Fibroblast of lung (primary cell): ENCODE measurements at regions not wholly inside any gene's neighbourhood (a gene's known extent, or its start where the extent isn't known, plus 50 kb on each side); places are given as distances from the start of the nearest gene placed in this dataset.

Experiments
- EZH2 ChIP-seq: IDR thresholded peaks from 2 replicates; pipeline ENCODE4 v1.5.1; 2012; ENCODE audit warnings: low read length, control low read depth, mild to moderate bottlenecking; ENCODE audit errors: missing control alignments
- TF ChIP-seq, protein P1 (sequence below), 2 donors: IDR thresholded peaks in 1 of 2; conservative IDR thresholded peaks in 1 of 2; 1 replicate in 1 of 2; 2 replicates in 1 of 2; pipeline ENCODE4 v1.5.1; 2011 to 2012; ENCODE audit warnings: low read length in 2 of 2, control low read depth in 1 of 2, inconsistent platforms in 1 of 2, low read depth in 1 of 2, mild to moderate bottlenecking in 1 of 2

GRCh38 chr9:12566404-12567090 is 126.6 kb upstream of the TYRP1 start:
- TF ChIP-seq, protein P1, sequence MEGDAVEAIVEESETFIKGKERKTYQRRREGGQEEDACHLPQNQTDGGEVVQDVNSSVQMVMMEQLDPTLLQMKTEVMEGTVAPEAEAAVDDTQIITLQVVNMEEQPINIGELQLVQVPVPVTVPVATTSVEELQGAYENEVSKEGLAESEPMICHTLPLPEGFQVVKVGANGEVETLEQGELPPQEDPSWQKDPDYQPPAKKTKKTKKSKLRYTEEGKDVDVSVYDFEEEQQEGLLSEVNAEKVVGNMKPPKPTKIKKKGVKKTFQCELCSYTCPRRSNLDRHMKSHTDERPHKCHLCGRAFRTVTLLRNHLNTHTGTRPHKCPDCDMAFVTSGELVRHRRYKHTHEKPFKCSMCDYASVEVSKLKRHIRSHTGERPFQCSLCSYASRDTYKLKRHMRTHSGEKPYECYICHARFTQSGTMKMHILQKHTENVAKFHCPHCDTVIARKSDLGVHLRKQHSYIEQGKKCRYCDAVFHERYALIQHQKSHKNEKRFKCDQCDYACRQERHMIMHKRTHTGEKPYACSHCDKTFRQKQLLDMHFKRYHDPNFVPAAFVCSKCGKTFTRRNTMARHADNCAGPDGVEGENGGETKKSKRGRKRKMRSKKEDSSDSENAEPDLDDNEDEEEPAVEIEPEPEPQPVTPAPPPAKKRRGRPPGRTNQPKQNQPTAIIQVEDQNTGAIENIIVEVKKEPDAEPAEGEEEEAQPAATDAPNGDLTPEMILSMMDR (conservative IDR thresholded peaks at IDR 0.05 in 1 of 2, IDR thresholded peaks at IDR 0.05 in 1 of 2; ENCODE audit: low read depth in 1 of 2, low read length in 2 of 2) = no peak
- TF ChIP-seq EZH2 = no peak
